ENCODE measurements at regions not wholly inside any gene's neighbourhood (a gene's known extent, or its start where the extent isn't known, plus 50 kb on each side); places are given as distances from the start of the nearest gene placed in this dataset.

DNA sequence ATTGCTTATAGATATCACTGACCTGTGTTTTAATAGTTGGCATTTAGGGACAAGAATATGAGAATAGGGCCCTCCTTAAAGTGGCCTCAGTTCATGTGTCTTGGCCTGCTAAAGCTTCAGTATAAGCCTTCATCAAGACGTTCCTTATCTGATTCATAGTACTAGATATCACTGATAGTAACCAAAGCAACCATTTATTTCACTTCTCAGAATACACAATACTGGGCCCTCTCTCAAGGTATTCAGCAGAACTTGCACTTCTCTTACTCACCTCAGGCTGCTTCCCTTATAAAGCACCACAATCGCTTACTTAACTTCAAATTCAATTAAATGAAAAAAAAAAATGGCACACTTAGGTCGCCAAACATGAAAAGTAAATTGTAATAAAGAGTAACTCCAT is 259.4 kb upstream of the PCDH7 start:
- Histone ChIP-seq H3K27me3 (ENCODE audit: insufficient read depth, low read depth, severe bottlenecking) (no peaks in the 10 kb centered on the region), H3K36me3 (no peaks in the 10 kb centered on the region), H3K27ac (no peak overlapping the region), H3K9me3 (ENCODE audit: severe bottlenecking) (no peaks in the 10 kb centered on the region), H3K4me3 (ENCODE audit: low read depth, low read length) (no peak overlapping the region)
- TF ChIP-seq, protein P1, sequence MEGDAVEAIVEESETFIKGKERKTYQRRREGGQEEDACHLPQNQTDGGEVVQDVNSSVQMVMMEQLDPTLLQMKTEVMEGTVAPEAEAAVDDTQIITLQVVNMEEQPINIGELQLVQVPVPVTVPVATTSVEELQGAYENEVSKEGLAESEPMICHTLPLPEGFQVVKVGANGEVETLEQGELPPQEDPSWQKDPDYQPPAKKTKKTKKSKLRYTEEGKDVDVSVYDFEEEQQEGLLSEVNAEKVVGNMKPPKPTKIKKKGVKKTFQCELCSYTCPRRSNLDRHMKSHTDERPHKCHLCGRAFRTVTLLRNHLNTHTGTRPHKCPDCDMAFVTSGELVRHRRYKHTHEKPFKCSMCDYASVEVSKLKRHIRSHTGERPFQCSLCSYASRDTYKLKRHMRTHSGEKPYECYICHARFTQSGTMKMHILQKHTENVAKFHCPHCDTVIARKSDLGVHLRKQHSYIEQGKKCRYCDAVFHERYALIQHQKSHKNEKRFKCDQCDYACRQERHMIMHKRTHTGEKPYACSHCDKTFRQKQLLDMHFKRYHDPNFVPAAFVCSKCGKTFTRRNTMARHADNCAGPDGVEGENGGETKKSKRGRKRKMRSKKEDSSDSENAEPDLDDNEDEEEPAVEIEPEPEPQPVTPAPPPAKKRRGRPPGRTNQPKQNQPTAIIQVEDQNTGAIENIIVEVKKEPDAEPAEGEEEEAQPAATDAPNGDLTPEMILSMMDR (IDR thresholded peaks at IDR 0.05; ENCODE audit: low read depth, low read length) = no peak
- DNase-seq = no peak

DNA sequence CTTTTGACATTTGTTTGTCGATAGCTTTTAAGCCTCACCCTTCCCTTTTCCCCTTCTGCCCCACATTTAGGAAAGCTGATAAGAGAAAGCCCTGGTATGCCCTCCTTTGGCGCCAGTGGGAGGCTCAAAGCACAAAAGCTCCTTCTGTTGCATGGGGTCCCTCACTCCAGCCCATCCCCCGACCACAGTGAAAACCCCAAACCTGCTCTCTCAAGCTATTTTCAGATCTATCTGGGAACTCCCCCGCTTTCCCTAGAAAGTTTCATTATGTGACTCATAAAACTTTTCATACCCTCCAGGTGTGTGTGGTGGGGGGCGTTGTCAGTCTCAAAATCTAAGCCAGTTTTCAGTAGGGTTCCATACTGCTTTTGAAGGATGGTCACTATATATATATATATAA is 259.0 kb upstream of the PCDH7 start:
- Histone ChIP-seq H3K9me3 (ENCODE audit: severe bottlenecking) (no peaks in the 10 kb centered on the region), H3K27ac (no peak overlapping the region), H3K36me3 (no peaks in the 10 kb centered on the region), H3K4me3 (ENCODE audit: low read depth, low read length) (no peak overlapping the region), H3K27me3 (ENCODE audit: insufficient read depth, low read depth, severe bottlenecking) (no peaks in the 10 kb centered on the region)
- TF ChIP-seq, protein P1 (IDR thresholded peaks at IDR 0.05; ENCODE audit: low read depth, low read length) = no peak
- no peak for DNase-seq

DNA sequence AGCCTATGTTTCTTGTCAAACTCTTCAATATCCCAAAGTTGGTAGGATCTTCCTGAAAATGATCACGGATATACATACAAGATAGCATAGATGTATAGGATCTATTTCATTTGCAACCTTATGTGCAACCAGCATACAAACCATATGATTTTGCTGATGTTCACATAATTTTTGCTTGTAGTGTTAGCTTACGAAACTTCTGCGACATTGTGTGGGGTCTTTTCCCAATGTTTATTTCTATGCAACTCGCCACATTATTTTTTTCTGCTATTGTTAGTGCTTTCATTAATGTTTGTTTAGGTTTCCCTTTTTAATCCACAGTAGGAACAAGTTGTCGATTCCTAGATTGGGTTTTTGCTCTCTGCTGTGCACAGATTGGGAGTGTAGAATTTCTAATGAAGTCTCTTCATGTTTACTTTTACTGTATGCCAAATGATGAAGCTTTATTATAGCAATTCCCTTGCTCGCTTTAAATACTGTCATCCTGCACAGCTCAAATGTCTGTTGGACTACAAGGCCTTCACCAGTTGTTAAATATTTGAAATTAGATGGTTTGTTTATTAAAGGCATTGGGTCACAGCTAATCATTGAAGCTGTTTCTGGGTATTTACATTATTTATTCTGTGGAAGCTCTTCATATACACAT is 257.6 kb upstream of the PCDH7 start:
- no peaks in the 10 kb centered on the region for H3K27me3 ChIP-seq (ENCODE audit: insufficient read depth, low read depth, severe bottlenecking)
- TF ChIP-seq, protein P1 (IDR thresholded peaks at IDR 0.05; ENCODE audit: low read depth, low read length) = no peak
- DNase-seq = no peak
- H3K27ac ChIP-seq = no peak overlapping the region
- no peak overlapping the region for H3K4me3 ChIP-seq (ENCODE audit: low read depth, low read length)
- no peaks in the 10 kb centered on the region for H3K9me3 ChIP-seq (ENCODE audit: severe bottlenecking)
- no peaks in the 10 kb centered on the region for H3K36me3 ChIP-seq

DNA sequence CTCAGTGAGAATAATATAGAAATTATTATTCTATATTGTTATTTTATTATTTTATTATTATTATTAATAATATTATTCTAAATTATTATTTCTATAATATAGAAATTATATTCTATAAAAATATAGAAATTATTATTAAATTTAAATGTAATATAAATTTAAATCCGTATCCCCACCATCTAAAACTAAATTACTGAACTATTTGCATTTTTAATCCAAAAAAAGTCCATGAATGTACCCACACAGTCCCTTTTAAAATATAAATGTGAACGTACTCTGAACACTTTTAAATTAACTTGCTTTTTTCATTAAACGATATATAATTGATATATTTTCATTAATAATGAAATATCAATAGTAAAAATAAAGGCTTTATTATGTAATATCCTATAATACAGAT is 248.3 kb upstream of the PCDH7 start:
- H3K27me3 ChIP-seq (ENCODE audit: insufficient read depth, low read depth, severe bottlenecking) = no peaks in the 10 kb centered on the region
- no peak for DNase-seq
- no peaks in the 10 kb centered on the region for H3K9me3 ChIP-seq (ENCODE audit: severe bottlenecking)
- no peak overlapping the region for H3K27ac ChIP-seq
- H3K4me3 ChIP-seq (ENCODE audit: low read depth, low read length) = no peak overlapping the region
- TF ChIP-seq, protein P1 (IDR thresholded peaks at IDR 0.05; ENCODE audit: low read depth, low read length) = no peak
- no peaks in the 10 kb centered on the region for H3K36me3 ChIP-seq

DNA sequence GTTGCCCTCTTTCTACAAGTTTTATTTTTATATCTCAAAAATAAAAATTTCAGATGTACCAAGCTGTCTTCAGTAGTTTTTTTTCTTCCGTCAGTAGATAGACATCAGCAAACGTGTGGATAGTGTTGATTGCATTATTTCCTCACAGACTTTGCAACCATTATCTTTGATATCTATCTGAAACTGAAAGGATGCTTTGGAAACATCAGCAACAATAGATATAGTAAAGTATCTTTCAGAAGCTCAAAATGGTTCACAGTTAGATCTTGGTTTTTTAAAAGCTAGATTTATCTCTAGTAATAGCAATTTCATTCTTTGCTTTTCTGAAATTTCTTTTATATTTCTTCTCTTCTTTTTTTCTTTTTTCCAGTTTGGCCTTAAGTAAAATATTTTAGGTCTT is 246.9 kb upstream of the PCDH7 start:
- Histone ChIP-seq H3K36me3 (no peaks in the 10 kb centered on the region), H3K9me3 (ENCODE audit: severe bottlenecking) (no peaks in the 10 kb centered on the region), H3K27me3 (ENCODE audit: insufficient read depth, low read depth, severe bottlenecking) (no peaks in the 10 kb centered on the region), H3K27ac (no peak overlapping the region), H3K4me3 (ENCODE audit: low read depth, low read length) (no peak overlapping the region)
- no peak for DNase-seq
- TF ChIP-seq, protein P1 (IDR thresholded peaks at IDR 0.05; ENCODE audit: low read depth, low read length) = no peak

DNA sequence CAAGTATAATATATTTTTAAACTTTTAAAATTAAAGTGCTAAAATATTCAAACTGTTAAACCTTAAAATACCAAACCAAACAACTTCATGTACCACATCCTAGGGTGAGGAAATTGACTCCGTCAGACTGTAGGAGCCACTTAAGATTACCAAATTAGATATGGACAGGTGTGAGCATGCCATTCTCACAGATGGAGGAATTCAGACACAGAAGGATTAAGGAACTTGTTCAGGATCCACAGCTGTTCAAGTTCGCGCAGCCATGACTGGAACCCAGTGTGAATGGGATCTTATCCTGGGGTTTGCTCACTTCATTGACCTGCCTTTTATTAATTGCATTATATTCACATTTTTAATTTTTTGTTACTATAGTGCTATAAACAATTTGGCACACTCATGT is 224.9 kb upstream of the PCDH7 start:
- H3K27ac ChIP-seq = no peak overlapping the region
- DNase-seq = no peak
- H3K4me3 ChIP-seq (ENCODE audit: low read depth, low read length) = no peak overlapping the region
- H3K9me3 ChIP-seq (ENCODE audit: severe bottlenecking) = no peaks in the 10 kb centered on the region
- TF ChIP-seq, protein P1 (IDR thresholded peaks at IDR 0.05; ENCODE audit: low read depth, low read length) = no peak
- no peaks in the 10 kb centered on the region for H3K27me3 ChIP-seq (ENCODE audit: insufficient read depth, low read depth, severe bottlenecking)
- no peaks in the 10 kb centered on the region for H3K36me3 ChIP-seq

Measured in WERI-Rb-1 (cell line).